Fibroblast of mammary gland (primary cell): ENCODE measurements at regions not wholly inside any gene's neighbourhood (a gene's known extent, or its start where the extent isn't known, plus 50 kb on each side); places are given as distances from the start of the nearest gene placed in this dataset.
A peak's percentile ranks its signal among the peaks of the same experiment; 100 is the strongest.

ENCODE experiments used
- DNase-seq: peaks from one replicate; pipeline ENCODE4 v3.0.0-alpha.2; 2010; ENCODE audit warnings: low read depth
- H3K4me3 ChIP-seq: 2 replicates; pipeline ENCODE4 v1.5.1; 2011; ENCODE audit warnings: low read depth, mild to moderate bottlenecking, low read length, moderate library complexity; ENCODE audit not compliant: control insufficient read depth
- TF ChIP-seq, protein P1 (sequence below): conservative IDR thresholded peaks from 2 replicates; pipeline ENCODE4 v1.5.1; 2011; ENCODE audit warnings: low read depth, low read length, inconsistent platforms; ENCODE audit not compliant: control insufficient read depth, insufficient read depth

DNA sequence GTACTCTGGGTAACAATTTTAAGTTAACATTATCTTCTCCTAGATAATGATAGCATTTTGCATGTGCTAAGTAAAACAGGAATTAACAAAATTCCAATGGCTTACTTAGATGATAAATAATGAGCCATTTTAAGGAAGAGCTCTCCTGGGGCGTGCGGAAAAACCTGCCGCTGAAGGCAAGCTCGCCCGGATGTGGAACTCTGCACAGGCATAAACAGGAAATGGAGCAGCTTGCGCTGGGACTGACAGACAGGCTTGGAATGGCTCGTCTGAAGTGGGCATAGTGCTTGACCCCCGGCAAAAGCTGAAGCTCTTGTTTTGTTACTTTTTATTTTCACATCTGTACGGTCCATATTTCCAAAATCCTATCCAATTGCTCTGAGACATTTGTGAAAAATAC, 169.2 kb downstream of the ZNF281 start:
- DNase-seq, result no peak
- H3K4me3 ChIP-seq, result no peak overlapping the region
- TF ChIP-seq, protein P1, sequence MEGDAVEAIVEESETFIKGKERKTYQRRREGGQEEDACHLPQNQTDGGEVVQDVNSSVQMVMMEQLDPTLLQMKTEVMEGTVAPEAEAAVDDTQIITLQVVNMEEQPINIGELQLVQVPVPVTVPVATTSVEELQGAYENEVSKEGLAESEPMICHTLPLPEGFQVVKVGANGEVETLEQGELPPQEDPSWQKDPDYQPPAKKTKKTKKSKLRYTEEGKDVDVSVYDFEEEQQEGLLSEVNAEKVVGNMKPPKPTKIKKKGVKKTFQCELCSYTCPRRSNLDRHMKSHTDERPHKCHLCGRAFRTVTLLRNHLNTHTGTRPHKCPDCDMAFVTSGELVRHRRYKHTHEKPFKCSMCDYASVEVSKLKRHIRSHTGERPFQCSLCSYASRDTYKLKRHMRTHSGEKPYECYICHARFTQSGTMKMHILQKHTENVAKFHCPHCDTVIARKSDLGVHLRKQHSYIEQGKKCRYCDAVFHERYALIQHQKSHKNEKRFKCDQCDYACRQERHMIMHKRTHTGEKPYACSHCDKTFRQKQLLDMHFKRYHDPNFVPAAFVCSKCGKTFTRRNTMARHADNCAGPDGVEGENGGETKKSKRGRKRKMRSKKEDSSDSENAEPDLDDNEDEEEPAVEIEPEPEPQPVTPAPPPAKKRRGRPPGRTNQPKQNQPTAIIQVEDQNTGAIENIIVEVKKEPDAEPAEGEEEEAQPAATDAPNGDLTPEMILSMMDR, result no peak

DNA sequence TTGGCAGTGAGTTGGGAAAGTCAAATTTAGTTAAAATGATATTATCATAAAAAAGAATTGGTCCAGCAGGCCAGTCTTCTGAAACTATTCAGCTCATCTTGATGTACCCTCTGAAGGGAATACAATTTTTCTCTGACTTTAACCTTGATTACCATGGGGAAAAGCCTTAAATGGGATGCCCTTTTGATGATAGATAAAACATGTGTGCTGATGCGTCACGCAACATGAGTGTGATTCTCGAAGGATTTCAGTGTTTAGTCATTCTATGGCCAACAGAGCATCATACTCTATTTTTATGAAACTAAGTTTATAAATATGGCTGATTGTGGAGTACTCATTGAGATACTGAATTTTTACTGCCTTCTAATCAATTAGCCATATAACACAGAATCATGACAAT, 171.5 kb downstream of the ZNF281 start:
- DNase-seq, result peak; percentile 59
- TF ChIP-seq, protein P1, result no peak

DNA sequence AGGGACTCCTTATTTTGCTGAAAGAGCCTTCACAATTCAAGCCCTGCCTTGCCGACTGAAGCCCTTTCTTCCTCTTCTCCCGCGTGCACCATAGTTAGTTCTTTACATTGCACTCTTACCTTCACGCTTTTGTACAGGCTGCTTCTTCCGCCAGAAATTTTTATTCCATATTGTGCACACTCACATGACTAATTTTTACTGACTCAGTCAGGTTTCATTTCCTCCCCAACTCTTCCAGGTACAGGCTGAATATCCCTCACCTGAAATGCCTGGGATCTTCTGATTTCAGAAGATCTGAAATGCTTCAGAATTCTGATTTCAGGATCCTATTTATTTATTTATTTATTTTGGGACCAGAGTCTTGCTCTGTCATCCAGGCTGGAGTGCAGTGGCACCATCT, 172.8 kb downstream of the ZNF281 start:
- DNase-seq, result no peak
- TF ChIP-seq, protein P1, result no peak
- H3K4me3 ChIP-seq, result no peak overlapping the region

More for the DNA sequence above, 171.5 kb downstream of the ZNF281 start:
- H3K4me3 ChIP-seq, result no peak overlapping the region

DNA sequence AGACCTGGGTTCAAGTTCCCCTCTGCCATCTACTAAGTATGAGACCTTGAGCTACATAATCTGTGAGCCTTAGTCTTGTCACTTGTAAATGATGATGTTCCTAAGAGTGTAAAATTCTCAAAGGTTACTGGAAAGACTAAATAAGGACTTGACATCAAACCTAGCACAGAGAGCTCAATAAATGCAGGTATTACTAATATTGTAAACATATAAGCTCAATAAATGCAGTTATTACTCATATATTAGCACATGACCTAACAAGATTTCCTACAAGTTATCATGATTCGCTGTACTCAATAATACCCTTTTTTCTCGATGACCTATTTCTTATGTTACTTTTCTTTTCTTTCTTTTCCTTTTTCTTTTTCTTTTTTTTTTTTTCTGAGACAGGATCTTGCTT, 174.9 kb downstream of the ZNF281 start:
- no peak overlapping the region for H3K4me3 ChIP-seq
- TF ChIP-seq, protein P1, result no peak
- no peak for DNase-seq

DNA sequence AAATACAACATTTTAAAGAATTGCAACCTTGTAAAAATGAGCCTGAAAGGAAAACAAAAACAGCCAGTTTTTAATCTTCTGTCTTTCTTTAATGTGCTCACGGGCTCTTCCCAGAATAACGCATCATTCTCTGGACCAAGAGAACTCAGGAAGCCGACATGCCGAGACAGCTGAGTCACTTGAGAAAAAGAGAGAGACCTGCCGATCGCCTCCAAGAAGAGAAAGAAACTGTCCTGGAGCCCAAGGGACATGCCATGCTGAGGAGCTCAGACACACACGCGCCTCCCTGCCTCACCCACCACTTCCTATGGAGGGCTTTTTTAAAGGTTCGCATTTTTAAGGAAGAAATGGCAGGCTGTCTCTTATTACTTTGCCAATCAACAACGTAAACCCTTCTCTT, 176.4 kb downstream of the ZNF281 start:
- DNase-seq, result peak; percentile 38
- no peak overlapping the region for H3K4me3 ChIP-seq
- TF ChIP-seq, protein P1, result no peak

DNA sequence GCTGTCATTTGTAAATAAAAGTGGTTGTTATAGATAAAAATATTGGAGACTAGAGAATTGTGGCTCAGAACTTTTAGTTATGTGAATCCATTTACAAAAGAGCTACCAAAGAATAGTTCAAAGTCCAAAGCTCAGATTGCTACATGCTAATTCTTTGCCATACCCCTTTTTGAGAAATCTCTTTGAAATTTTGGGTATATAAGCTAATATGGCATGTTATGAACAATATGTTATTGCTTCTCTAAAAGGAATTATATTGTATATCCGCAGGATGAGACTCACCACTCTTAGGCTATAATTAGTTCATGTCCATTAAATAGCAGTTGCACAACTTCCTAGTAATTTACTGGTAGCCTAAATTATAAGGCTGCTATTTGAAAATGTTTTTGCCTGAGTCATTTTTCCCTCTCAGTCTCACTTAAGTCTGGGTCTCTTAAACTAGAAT, 178.0 kb downstream of the ZNF281 start:
- H3K4me3 ChIP-seq, result no peak overlapping the region
- DNase-seq, result peak; percentile 27
- TF ChIP-seq, protein P1, result no peak

DNA sequence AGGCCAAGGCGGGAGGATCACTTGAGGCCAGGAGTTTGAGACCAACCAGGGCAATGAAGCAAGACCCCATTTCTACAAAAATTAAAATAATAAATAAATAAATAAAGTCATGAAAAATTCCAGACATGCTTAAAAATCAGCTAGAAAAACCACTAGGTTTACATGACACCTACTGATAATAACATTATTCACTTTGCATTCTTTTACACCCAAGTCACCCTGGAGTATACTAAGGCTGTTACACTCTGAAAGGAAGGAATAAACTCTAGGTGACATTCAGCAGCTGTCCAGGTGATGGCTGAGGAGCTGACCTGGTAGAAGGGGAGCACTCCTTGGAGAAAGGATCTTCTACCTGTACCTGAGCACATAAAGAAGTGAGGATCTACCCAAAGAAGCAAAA, 179.2 kb downstream of the ZNF281 start:
- H3K4me3 ChIP-seq, result no peak overlapping the region
- TF ChIP-seq, protein P1, result no peak
- no peak for DNase-seq
